Glutamatergic neuron (in vitro differentiated cells): ENCODE measurements at regions not wholly inside any gene's neighbourhood (a gene's known extent, or its start where the extent isn't known, plus 50 kb on each side); places are given as distances from the start of the nearest gene placed in this dataset.

Experiments used
- DNase-seq: peaks from one replicate; pipeline ENCODE4 v3.0.0; 2022
- H3K27ac Mint-ChIP-seq: one replicate; pipeline ENCODE4 v1.8.0; 2020; ENCODE audit warnings: mild to moderate bottlenecking, mixed read lengths, inconsistent platforms; ENCODE audit not compliant: unreplicated experiment
- H3K27me3 Mint-ChIP-seq: one replicate; pipeline ENCODE4 v1.8.0; 2020; ENCODE audit warnings: mild to moderate bottlenecking, moderate library complexity, mixed read lengths, inconsistent platforms; ENCODE audit not compliant: unreplicated experiment
- H3K36me3 Mint-ChIP-seq: one replicate; pipeline ENCODE4 v1.8.0; 2020; ENCODE audit warnings: mild to moderate bottlenecking, mixed read lengths, inconsistent platforms; ENCODE audit not compliant: unreplicated experiment
- H3K4me1 Mint-ChIP-seq: one replicate; pipeline ENCODE4 v1.8.0; 2020; ENCODE audit warnings: mild to moderate bottlenecking, low read depth, mixed read lengths, inconsistent platforms; ENCODE audit not compliant: unreplicated experiment
- H3K4me3 Mint-ChIP-seq: one replicate; pipeline ENCODE4 v1.8.0; 2020; ENCODE audit warnings: mild to moderate bottlenecking, mixed read lengths, inconsistent platforms; ENCODE audit not compliant: unreplicated experiment
- H3K9me3 Mint-ChIP-seq: one replicate; pipeline ENCODE4 v1.8.0; 2020; ENCODE audit warnings: mild to moderate bottlenecking, moderate library complexity, mixed read lengths, inconsistent platforms; ENCODE audit not compliant: unreplicated experiment
- TF ChIP-seq, protein P1 (sequence below): fragments of 200-600 bp; sonication (generic); IDR thresholded peaks from one replicate; pipeline ENCODE4 v1.5.0; 2021; ENCODE audit not compliant: partially characterized antibody, unreplicated experiment

DNA sequence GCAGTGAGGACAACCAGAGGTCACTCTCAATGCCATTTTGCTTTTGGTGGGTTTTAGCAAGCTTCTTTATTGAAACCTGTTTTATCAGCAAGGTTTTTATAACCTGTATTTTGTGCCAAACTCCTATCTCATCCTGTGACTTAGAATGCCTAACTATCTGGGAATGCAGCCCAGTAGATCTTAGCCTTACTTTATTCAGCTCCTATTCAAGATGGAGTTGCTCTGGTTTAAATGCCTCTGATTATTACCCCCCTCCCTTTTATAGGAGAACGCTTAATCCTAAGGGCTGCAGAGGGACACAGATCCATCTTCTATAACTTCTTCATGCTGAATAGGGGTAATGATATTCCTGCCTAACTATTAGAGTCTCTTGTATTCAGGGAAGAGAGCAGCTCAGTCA, 179.1 kb downstream of the KIF18A start:
- H3K4me1 Mint-ChIP-seq = peaks cover 9% of the 10 kb centered on the region
- H3K36me3 Mint-ChIP-seq = no peaks in the 10 kb centered on the region
- H3K9me3 Mint-ChIP-seq = no peaks in the 10 kb centered on the region
- H3K27me3 Mint-ChIP-seq = no peaks in the 10 kb centered on the region
- no peak overlapping the region for H3K27ac Mint-ChIP-seq
- DNase-seq = no peak
- TF ChIP-seq, protein P1, sequence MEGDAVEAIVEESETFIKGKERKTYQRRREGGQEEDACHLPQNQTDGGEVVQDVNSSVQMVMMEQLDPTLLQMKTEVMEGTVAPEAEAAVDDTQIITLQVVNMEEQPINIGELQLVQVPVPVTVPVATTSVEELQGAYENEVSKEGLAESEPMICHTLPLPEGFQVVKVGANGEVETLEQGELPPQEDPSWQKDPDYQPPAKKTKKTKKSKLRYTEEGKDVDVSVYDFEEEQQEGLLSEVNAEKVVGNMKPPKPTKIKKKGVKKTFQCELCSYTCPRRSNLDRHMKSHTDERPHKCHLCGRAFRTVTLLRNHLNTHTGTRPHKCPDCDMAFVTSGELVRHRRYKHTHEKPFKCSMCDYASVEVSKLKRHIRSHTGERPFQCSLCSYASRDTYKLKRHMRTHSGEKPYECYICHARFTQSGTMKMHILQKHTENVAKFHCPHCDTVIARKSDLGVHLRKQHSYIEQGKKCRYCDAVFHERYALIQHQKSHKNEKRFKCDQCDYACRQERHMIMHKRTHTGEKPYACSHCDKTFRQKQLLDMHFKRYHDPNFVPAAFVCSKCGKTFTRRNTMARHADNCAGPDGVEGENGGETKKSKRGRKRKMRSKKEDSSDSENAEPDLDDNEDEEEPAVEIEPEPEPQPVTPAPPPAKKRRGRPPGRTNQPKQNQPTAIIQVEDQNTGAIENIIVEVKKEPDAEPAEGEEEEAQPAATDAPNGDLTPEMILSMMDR = no peak
- H3K4me3 Mint-ChIP-seq = no peak overlapping the region

DNA sequence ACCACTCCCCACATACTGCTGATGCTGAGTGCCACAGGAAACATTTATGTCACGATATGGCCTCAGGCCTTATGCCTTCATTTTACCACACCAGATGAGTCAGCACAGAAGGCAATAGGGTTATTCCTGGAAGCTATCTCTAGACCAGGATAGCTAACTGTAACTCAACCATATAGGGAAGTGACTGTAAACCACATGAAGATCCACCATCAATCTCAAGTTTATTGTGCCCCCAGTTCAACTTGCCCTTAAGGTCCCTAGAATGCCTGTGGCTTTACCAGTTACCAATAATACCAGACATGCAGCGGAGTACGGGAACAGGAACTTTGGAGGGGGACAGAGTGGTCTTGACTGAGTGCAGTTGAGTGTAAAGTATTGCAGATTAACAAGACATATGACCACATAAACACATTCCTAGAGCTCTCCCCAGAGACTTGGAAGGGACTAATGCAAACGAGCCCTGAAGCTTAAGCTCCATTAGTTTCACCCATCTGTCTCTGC, 180.9 kb downstream of the KIF18A start:
- Mint-ChIP-seq H3K4me3 (no peak overlapping the region), H3K36me3 (no peaks in the 10 kb centered on the region), H3K9me3 (no peaks in the 10 kb centered on the region), H3K27me3 (no peaks in the 10 kb centered on the region), H3K27ac (no peak overlapping the region), H3K4me1 (peaks cover 9% of the 10 kb centered on the region)
- no peak for DNase-seq
- TF ChIP-seq, protein P1 = no peak

DNA sequence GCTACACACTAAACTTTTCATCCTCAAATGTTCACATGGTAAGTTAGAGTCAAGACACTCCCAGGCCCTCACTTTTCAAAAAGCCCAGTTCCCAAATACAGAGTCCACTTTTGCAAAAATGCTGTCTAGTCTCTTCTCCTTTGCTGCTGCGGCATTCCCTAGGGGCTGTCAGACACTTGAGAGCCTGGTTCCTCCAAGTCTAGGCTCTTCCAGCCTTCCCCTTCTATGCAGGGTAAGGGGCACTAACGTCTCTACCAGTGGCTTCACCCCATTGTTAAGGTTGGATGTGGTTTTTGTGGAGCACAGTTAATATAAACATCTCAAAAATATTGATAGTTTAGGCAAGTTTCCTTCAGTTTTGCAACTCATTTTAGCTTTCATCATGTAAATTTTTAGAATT, 181.5 kb downstream of the KIF18A start:
- TF ChIP-seq, protein P1 = no peak
- Mint-ChIP-seq H3K36me3 (no peaks in the 10 kb centered on the region), H3K27ac (no peak overlapping the region), H3K4me3 (no peak overlapping the region), H3K4me1 (peaks cover 9% of the 10 kb centered on the region), H3K27me3 (no peaks in the 10 kb centered on the region), H3K9me3 (no peaks in the 10 kb centered on the region)
- no peak for DNase-seq

- Mint-ChIP-seq H3K4me1 (peaks cover 3% of the 10 kb centered on the region), H3K27ac (no peak overlapping the region), H3K4me3 (no peak overlapping the region), H3K9me3 (no peaks in the 10 kb centered on the region), H3K36me3 (no peaks in the 10 kb centered on the region), H3K27me3 (no peaks in the 10 kb centered on the region)
- DNase-seq = no peak
- TF ChIP-seq, protein P1 = no peak
These were observed 186.5 kb downstream of the KIF18A start for GRCh38 chr11:27921472-27921871.

- Mint-ChIP-seq H3K4me1 (no peaks in the 10 kb centered on the region), H3K9me3 (no peaks in the 10 kb centered on the region), H3K27ac (no peak overlapping the region), H3K27me3 (no peaks in the 10 kb centered on the region), H3K36me3 (no peaks in the 10 kb centered on the region), H3K4me3 (no peak overlapping the region)
- no peak for DNase-seq
- TF ChIP-seq, protein P1 = no peak
These were observed 191.3 kb downstream of the KIF18A start for GRCh38 chr11:27916541-27917100.
